GM12878 (cell line): ENCODE measurements at regions not wholly inside any gene's neighbourhood (a gene's known extent, or its start where the extent isn't known, plus 50 kb on each side); places are given as distances from the start of the nearest gene placed in this dataset.

Experiments used
- ATAC-seq: fragments of 200-7000 bp; cut with Tn5 transposase; 3 replicates; pipeline ENCODE4 v1.9.1; 2020; ENCODE audit warnings: mild to moderate bottlenecking, moderate library complexity
- BruUV-seq: library from RNA; stranded (reverse); fragments of 400-500 nt; replicated peaks from 2 replicates; lab custom pipeline; 2021; lab: Mats Ljungman, UMichigan
- CTCF ChIA-PET: fragments of 300-600 bp; sonication (Branson Sonifier 250); formaldehyde crosslinking; extraction: SDS; loops from one replicate; lab custom pipeline; 2021; ENCODE audit warnings: inconsistent platforms; lab: Yijun Ruan, JAX
- POLR2A ChIA-PET: fragments of 350-600 bp; formaldehyde crosslinking; extraction: SDS; loops from one replicate; lab custom pipeline; 2021; ENCODE audit warnings: inconsistent platforms; lab: Charles Lee
- RAD21 ChIA-PET: fragments of 300-600 bp; sonication (Branson Sonifier 250); formaldehyde crosslinking; loops from one replicate; lab custom pipeline; 2023; ENCODE audit warnings: antibody characterized with exemption; ENCODE audit not compliant: unreplicated experiment; lab: Charles Lee
- SMC1A ChIA-PET: fragments of 300-600 bp; sonication (Branson Sonifier 250); formaldehyde crosslinking; loops from one replicate; lab custom pipeline; 2023; ENCODE audit not compliant: unreplicated experiment, uncharacterized antibody; lab: Charles Lee
- DNase-seq: peaks from one replicate; pipeline ENCODE4 v3.0.0-alpha.2; 2011; ENCODE audit warnings: low read depth, low spot score
- FAIRE-seq: peaks from 3 replicates; lab custom pipeline; 2011; peaks lifted over from hg19 to GRCh38; lab: Jason Lieb, UNC
- H2AFZ ChIP-seq: 2 replicates; pipeline ENCODE4 v1.6.0; 2011; ENCODE audit warnings: low read depth, low read length, control low read depth; ENCODE audit not compliant: control insufficient read depth
- H3K27ac ChIP-seq: 2 replicates; pipeline ENCODE4 v1.5.1; 2011; ENCODE audit warnings: control low read depth; ENCODE audit not compliant: control insufficient read depth, insufficient read depth
- H3K27me3 ChIP-seq, 2 experiments: replicated peaks in 1 of 2; 2 replicates each; pipeline versions ENCODE4 v1.6.0 to v1.6.1; 2011; ENCODE audit warnings: low read length in 1 of 2; ENCODE audit not compliant: control insufficient read depth in 2 of 2, insufficient read depth in 2 of 2
- H3K36me3 ChIP-seq, 2 experiments: 2 replicates each; pipeline ENCODE4 v1.5.1; 2011; ENCODE audit warnings: low read length in 1 of 2; ENCODE audit not compliant: control insufficient read depth in 2 of 2, insufficient read depth in 2 of 2
- H3K4me1 ChIP-seq: 2 replicates; pipeline ENCODE4 v1.6.1; 2011; ENCODE audit warnings: mild to moderate bottlenecking, low read length, moderate library complexity, mixed read lengths; ENCODE audit not compliant: control insufficient read depth, insufficient read depth
- H3K4me2 ChIP-seq: 2 replicates; pipeline ENCODE4 v1.6.0; 2011; ENCODE audit warnings: control low read depth; ENCODE audit not compliant: control insufficient read depth, insufficient read depth
- H3K4me3 ChIP-seq: fragments of 200-600 bp; sonication (generic); 2 replicates; pipeline ENCODE4 v1.5.1; 2016
- H3K79me2 ChIP-seq: 2 replicates; pipeline ENCODE4 v1.6.0; 2011; ENCODE audit warnings: low read length; ENCODE audit not compliant: control insufficient read depth, insufficient read depth
- H3K9ac ChIP-seq: 2 replicates; pipeline ENCODE4 v1.8.0; 2011; ENCODE audit warnings: low read length, control low read depth, mixed read lengths; ENCODE audit not compliant: control insufficient read depth, insufficient read depth
- H3K9me3 ChIP-seq: replicated peaks from 3 replicates; pipeline ENCODE4 v1.5.1; 2011; ENCODE audit warnings: mild to moderate bottlenecking, low read length; ENCODE audit not compliant: control insufficient read depth, insufficient read depth
- H4K20me1 ChIP-seq: 2 replicates; pipeline ENCODE4 v1.6.0; 2011; ENCODE audit not compliant: control insufficient read depth, insufficient read depth
- BMI1 ChIP-seq: fragments of 450-650 bp; IDR thresholded peaks from 2 replicates; pipeline ENCODE4 v1.6.1; 2016; ENCODE audit warnings: mild to moderate bottlenecking, moderate library complexity, borderline replicate concordance
- CBX3 ChIP-seq: fragments of 200-600 bp; sonication (generic); IDR thresholded peaks from 2 replicates; pipeline ENCODE4 v1.6.1; 2016; ENCODE audit warnings: low read depth, borderline replicate concordance
- CBX5 ChIP-seq: sonication (generic); IDR thresholded peaks from 2 replicates; pipeline ENCODE4 v1.6.1; 2016; ENCODE audit warnings: low read depth, moderate library complexity, mild to moderate bottlenecking, inconsistent platforms
- CHD2 ChIP-seq: IDR thresholded peaks from 2 replicates; pipeline ENCODE4 v1.6.1; 2011; ENCODE audit warnings: low read depth, low read length, improper control_type of control experiment, borderline replicate concordance
- CREB1 ChIP-seq: IDR thresholded peaks from 2 replicates; pipeline ENCODE4 v1.6.1; 2012; ENCODE audit warnings: low read depth, mild to moderate bottlenecking, inconsistent platforms
- HDGF ChIP-seq: fragments of 450-650 bp; IDR thresholded peaks from 2 replicates; pipeline ENCODE4 v1.6.1; 2016; ENCODE audit warnings: antibody characterized with exemption
- IKZF2 ChIP-seq, 2 experiments: fragments of 450-650 bp; IDR thresholded peaks; 2 replicates each; pipeline ENCODE4 v1.6.1; 2017; ENCODE audit warnings: mild to moderate bottlenecking in 2 of 2, moderate library complexity in 2 of 2
- NFXL1 ChIP-seq: fragments of 450-650 bp; IDR thresholded peaks from 2 replicates; pipeline ENCODE4 v1.6.1; 2017; ENCODE audit warnings: antibody characterized with exemption, mild to moderate bottlenecking, borderline replicate concordance
- POLR2A ChIP-seq: IDR thresholded peaks from 2 replicates; pipeline ENCODE4 v1.6.1; 2011; ENCODE audit warnings: low read depth, mild to moderate bottlenecking, low read length
- SMARCA5 ChIP-seq: fragments of 450-650 bp; IDR thresholded peaks from 2 replicates; pipeline ENCODE4 v1.6.1; 2017; ENCODE audit warnings: mild to moderate bottlenecking
- TARDBP ChIP-seq: IDR thresholded peaks from 2 replicates; pipeline ENCODE4 v1.6.1; 2016; ENCODE audit warnings: borderline replicate concordance
- YBX1 ChIP-seq: fragments of 450-650 bp; IDR thresholded peaks from 2 replicates; pipeline ENCODE4 v1.6.1; 2016; ENCODE audit warnings: antibody characterized with exemption
- ZBED1 ChIP-seq: IDR thresholded peaks from 2 replicates; pipeline ENCODE4 v1.6.1; 2016; ENCODE audit warnings: borderline replicate concordance
- ZNF24 ChIP-seq: fragments of 450-650 bp; IDR thresholded peaks from 2 replicates; pipeline ENCODE4 v1.6.1; 2017; ENCODE audit warnings: antibody characterized with exemption, mild to moderate bottlenecking
- ZSCAN29 ChIP-seq: fragments of 450-650 bp; IDR thresholded peaks from 2 replicates; pipeline ENCODE4 v1.6.1; 2017; ENCODE audit warnings: mild to moderate bottlenecking, moderate library complexity
- ZZZ3 ChIP-seq: IDR thresholded peaks from 2 replicates; pipeline ENCODE4 v1.6.1; 2011; ENCODE audit warnings: low read depth; ENCODE audit not compliant: control insufficient read depth, insufficient read length
- WGBS: methylation state at CpG from one replicate; pipeline ENCODE4 v1.1.6; 2016; ENCODE audit warnings: low lambda C conversion rate; ENCODE audit not compliant: insufficient replicate concordance, insufficient coverage; ENCODE audit errors: missing lambda C conversion rate; 5-methylcytosine and 5-hydroxymethylcytosine counted together
- in situ Hi-C: fragments of 300-500 bp; cut with MboI; formaldehyde crosslinking; loops from 9 replicates; pipeline ENCODE4 v1.14.3; 2018; ENCODE audit warnings: mixed read lengths
- intact Hi-C: fragments of 100-400 bp; cut with micrococcal nuclease; formaldehyde crosslinking; loops from one replicate; pipeline ENCODE4 v1.14.2; 2022; ENCODE audit not compliant: unreplicated experiment
- TF ChIP-seq, protein P1 (sequence below): fragments of 450-650 bp; IDR thresholded peaks from 2 replicates; pipeline ENCODE4 v1.6.1; 2018; ENCODE audit warnings: borderline replicate concordance, mild to moderate bottlenecking; ENCODE audit not compliant: partially characterized antibody
- TF ChIP-seq, protein P2 (sequence below): IDR thresholded peaks from 2 replicates; pipeline ENCODE4 v1.6.1; 2011; ENCODE audit warnings: borderline replicate concordance, low read depth, mild to moderate bottlenecking, moderate library complexity, mixed read lengths, low read length; ENCODE audit not compliant: insufficient read depth; ENCODE audit errors: extremely low read length
- TF ChIP-seq, protein P3 (sequence below): IDR thresholded peaks from 2 replicates; pipeline ENCODE4 v1.6.1; 2012; ENCODE audit warnings: low read length, inconsistent platforms
- TF ChIP-seq, protein P4 (sequence below): IDR thresholded peaks from 2 replicates; pipeline ENCODE4 v1.6.1; 2012; ENCODE audit warnings: low read depth, low read length, improper control_type of control experiment
- TF ChIP-seq, protein P5 (sequence below): IDR thresholded peaks from 2 replicates; pipeline ENCODE4 v1.6.1; 2012; ENCODE audit warnings: low read depth, low read length, improper control_type of control experiment

DNA sequence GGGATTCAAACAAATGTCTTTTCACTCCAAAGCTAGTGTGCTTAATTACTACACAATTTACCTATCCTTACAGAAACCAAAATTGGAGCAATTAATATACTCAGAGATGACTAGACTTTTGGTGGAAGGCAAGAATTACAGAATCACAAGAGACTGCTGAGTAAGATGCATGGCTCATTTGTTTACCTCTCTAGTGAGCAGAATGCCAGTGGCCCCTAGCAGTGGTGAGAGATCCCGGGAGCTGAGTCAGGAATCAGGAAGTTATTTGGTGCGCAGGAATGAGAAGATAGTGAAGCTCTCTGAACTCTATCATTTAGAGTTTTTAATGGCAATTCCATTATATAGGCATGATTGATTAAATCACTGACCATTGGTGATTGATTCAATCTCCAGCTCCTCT, 188.9 kb upstream of the SESN3 start (continued):
- TF ChIP-seq, protein P1, sequence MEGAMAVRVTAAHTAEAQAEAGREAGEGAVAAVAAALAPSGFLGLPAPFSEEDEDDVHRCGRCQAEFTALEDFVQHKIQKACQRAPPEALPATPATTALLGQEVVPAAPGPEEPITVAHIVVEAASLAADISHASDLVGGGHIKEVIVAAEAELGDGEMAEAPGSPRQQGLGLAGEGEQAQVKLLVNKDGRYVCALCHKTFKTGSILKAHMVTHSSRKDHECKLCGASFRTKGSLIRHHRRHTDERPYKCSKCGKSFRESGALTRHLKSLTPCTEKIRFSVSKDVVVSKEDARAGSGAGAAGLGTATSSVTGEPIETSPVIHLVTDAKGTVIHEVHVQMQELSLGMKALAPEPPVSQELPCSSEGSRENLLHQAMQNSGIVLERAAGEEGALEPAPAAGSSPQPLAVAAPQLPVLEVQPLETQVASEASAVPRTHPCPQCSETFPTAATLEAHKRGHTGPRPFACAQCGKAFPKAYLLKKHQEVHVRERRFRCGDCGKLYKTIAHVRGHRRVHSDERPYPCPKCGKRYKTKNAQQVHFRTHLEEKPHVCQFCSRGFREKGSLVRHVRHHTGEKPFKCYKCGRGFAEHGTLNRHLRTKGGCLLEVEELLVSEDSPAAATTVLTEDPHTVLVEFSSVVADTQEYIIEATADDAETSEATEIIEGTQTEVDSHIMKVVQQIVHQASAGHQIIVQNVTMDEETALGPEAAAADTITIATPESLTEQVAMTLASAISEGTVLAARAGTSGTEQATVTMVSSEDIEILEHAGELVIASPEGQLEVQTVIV, result no peak
- TF ChIP-seq IKZF2 (IDR thresholded peaks at IDR 0.05), result no peak
- TF ChIP-seq, protein P2, sequence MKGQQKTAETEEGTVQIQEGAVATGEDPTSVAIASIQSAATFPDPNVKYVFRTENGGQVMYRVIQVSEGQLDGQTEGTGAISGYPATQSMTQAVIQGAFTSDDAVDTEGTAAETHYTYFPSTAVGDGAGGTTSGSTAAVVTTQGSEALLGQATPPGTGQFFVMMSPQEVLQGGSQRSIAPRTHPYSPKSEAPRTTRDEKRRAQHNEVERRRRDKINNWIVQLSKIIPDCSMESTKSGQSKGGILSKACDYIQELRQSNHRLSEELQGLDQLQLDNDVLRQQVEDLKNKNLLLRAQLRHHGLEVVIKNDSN, result no peak
- TF ChIP-seq, all 136 proteins: peak for 0

- intact Hi-C loops (no loop called here), in situ Hi-C loops (no loop called here)
- RAD21 ChIA-PET, result no interaction called here
- no peaks in the 10 kb centered on the region for H3K4me1 ChIP-seq
- SMC1A ChIA-PET, result interaction anchor here (1.5 kb wide), 1 partner anchor 287 kb away, joined by 3 read pairs; no protein-coding TSS in a partner anchor
- no TSS peak for BruUV-seq
- 0% methylated on average over 1 of the region's 1 CpG for WGBS
- no peak overlapping the region for H2AFZ ChIP-seq
- no peak overlapping the region for H3K4me2 ChIP-seq
- DNase-seq (no peak), ATAC-seq (no peak), FAIRE-seq (no peak)
- TF ChIP-seq HDGF (no peak), ZBED1 (no peak), POLR2A (no peak), CHD2 (no peak), ZZZ3 (no peak), ZNF24 (no peak), CBX5 (no peak), YBX1 (no peak), SMARCA5 (no peak), CBX3 (no peak), BMI1 (no peak), CREB1 (no peak), NFXL1 (no peak), ZSCAN29 (no peak), TARDBP (no peak)
- TF ChIP-seq, protein P3, sequence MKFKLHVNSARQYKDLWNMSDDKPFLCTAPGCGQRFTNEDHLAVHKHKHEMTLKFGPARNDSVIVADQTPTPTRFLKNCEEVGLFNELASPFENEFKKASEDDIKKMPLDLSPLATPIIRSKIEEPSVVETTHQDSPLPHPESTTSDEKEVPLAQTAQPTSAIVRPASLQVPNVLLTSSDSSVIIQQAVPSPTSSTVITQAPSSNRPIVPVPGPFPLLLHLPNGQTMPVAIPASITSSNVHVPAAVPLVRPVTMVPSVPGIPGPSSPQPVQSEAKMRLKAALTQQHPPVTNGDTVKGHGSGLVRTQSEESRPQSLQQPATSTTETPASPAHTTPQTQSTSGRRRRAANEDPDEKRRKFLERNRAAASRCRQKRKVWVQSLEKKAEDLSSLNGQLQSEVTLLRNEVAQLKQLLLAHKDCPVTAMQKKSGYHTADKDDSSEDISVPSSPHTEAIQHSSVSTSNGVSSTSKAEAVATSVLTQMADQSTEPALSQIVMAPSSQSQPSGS, result no peak
- TF ChIP-seq, protein P4, sequence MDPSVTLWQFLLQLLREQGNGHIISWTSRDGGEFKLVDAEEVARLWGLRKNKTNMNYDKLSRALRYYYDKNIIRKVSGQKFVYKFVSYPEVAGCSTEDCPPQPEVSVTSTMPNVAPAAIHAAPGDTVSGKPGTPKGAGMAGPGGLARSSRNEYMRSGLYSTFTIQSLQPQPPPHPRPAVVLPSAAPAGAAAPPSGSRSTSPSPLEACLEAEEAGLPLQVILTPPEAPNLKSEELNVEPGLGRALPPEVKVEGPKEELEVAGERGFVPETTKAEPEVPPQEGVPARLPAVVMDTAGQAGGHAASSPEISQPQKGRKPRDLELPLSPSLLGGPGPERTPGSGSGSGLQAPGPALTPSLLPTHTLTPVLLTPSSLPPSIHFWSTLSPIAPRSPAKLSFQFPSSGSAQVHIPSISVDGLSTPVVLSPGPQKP, result no peak
- TF ChIP-seq, protein P5, sequence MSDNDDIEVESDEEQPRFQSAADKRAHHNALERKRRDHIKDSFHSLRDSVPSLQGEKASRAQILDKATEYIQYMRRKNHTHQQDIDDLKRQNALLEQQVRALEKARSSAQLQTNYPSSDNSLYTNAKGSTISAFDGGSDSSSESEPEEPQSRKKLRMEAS, result no peak
- H3K9me3 ChIP-seq, result no peaks in the 10 kb centered on the region
- no peaks in the 10 kb centered on the region for H3K36me3 ChIP-seq
- CTCF ChIA-PET, result no interaction called here
- no peaks in the 10 kb centered on the region for H3K79me2 ChIP-seq
- H3K9ac ChIP-seq, result no peak overlapping the region
- no peaks in the 10 kb centered on the region for H4K20me1 ChIP-seq
- no peak overlapping the region for H3K4me3 ChIP-seq
- H3K27ac ChIP-seq, result no peak overlapping the region
- POLR2A ChIA-PET, result no interaction called here
- H3K27me3 ChIP-seq, result no peaks in the 10 kb centered on the region
Observed at GRCh38 chr11:95418916-95419315, 187.9 kb upstream of the SESN3 start.
